Activated CD4-positive, alpha-beta T cell treated with anti-CD3 and anti-CD28 coated beads, Interleukin-2, Interleukin-6, amounts not matched to agents 100 ng/mL and 50 ng/mL, durations not matched to agents 16 hours and 8 hours (primary cell): ENCODE measurements at regions not wholly inside any gene's neighbourhood (a gene's known extent, or its start where the extent isn't known, plus 50 kb on each side); places are given as distances from the start of the nearest gene placed in this dataset.
"Not testable (repeated sequence)": the region's sequence is repeated elsewhere in the genome, so short reads cannot be mapped to it uniquely, and the experiment has no call there.

ENCODE experiments used
- DNase-seq: peaks from one replicate; pipeline ENCODE4 v3.0.0-alpha.2; 2020

GRCh38 chr5:115435778-115436712 lies 108.5 kb downstream of the FEM1C start:
- no peak for DNase-seq

GRCh38 chr5:115435065-115435777 lies 109.4 kb downstream of the FEM1C start:
- no peak for DNase-seq

- no peak for DNase-seq
Observed at GRCh38 chr5:115433918-115434317, 110.7 kb downstream of the FEM1C start.

- no peak for DNase-seq
Observed at GRCh38 chr5:115432691-115433090, 111.9 kb downstream of the FEM1C start.

- no peak for DNase-seq
Observed at GRCh38 chr5:115431116-115431515, 113.5 kb downstream of the FEM1C start.

GRCh38 chr5:115430374-115430773 lies 114.2 kb downstream of the FEM1C start:
- DNase-seq, result no peak

GRCh38 chr5:115429345-115429940 lies 115.1 kb downstream of the FEM1C start:
- DNase-seq, result no peak

GRCh38 chr5:115428676-115429075 lies 115.9 kb downstream of the FEM1C start:
- DNase-seq, result no peak

- no peak for DNase-seq
Observed at GRCh38 chr5:115428248-115428647, 116.3 kb downstream of the FEM1C start.

GRCh38 chr5:115424446-115424845 lies 120.1 kb downstream of the FEM1C start:
- DNase-seq, result no peak

- DNase-seq, result no peak
Observed at GRCh38 chr5:115424030-115424429, 120.5 kb downstream of the FEM1C start.

- DNase-seq, result no peak
Observed at GRCh38 chr5:115423541-115423940, 121.0 kb downstream of the FEM1C start.

- no peak for DNase-seq
Observed at GRCh38 chr5:115423051-115423450, 121.5 kb downstream of the FEM1C start.

GRCh38 chr5:115420812-115421211 lies 123.8 kb downstream of the FEM1C start:
- not testable (repeated sequence) for DNase-seq

- DNase-seq, result no peak
Observed at GRCh38 chr5:115419846-115420585, 123.6 kb upstream of the CCDC112 start.

GRCh38 chr5:115418788-115419187 lies 122.3 kb upstream of the CCDC112 start:
- no peak for DNase-seq

GRCh38 chr5:115417076-115417475 lies 120.6 kb upstream of the CCDC112 start:
- DNase-seq, result no peak

- DNase-seq, result peak; percentile 41
Observed at GRCh38 chr5:115415143-115415491, 118.7 kb upstream of the CCDC112 start.

GRCh38 chr5:115414406-115415142 lies 118.1 kb upstream of the CCDC112 start:
- DNase-seq, result no peak

- DNase-seq, result no peak
Observed at GRCh38 chr5:115413651-115414050, 117.2 kb upstream of the CCDC112 start.

GRCh38 chr5:115409094-115409493 lies 112.6 kb upstream of the CCDC112 start:
- no peak for DNase-seq
